Adrenal gland (tissue), 9 donors: ENCODE measurements at regions not wholly inside any gene's neighbourhood (a gene's known extent, or its start where the extent isn't known, plus 50 kb on each side); places are given as distances from the start of the nearest gene placed in this dataset.

Source experiments
- DNase-seq, 7 donors: peaks; one replicate each; pipeline ENCODE4 v3.0.0-alpha.2; 2019 to 2020
- H3K27ac ChIP-seq, 5 donors: fragments of 200-600 bp; sonication (generic) in 4 of 5; 1 replicate in 3 of 5; 2 replicates in 2 of 5; pipeline versions ENCODE4 v1.5.1 to v1.8.0; 2016 to 2020; ENCODE audit warnings: mild to moderate bottlenecking in 1 of 5
- H3K27me3 ChIP-seq: fragments of 200-600 bp; 2 replicates; pipeline ENCODE4 v1.8.0; 2021
- H3K36me3 ChIP-seq, 2 donors: fragments of 200-600 bp; replicated peaks in 1 of 2; 1 replicate in 1 of 2; 2 replicates in 1 of 2; pipeline versions ENCODE4 v1.5.1 to v1.8.0; 2018 to 2022
- H3K4me1 ChIP-seq, 2 donors: fragments of 200-600 bp; replicated peaks in 1 of 2; 1 replicate in 1 of 2; 2 replicates in 1 of 2; pipeline versions ENCODE4 v1.5.1 to v1.8.0; 2018 to 2021
- H3K4me3 ChIP-seq, 4 donors: fragments of 200-600 bp; sonication (generic) in 3 of 4; one replicate each; pipeline ENCODE4 v1.5.1; 2016 to 2018
- H3K9me3 ChIP-seq, 3 donors: fragments of 200-600 bp; sonication (generic) in 1 of 3; replicated peaks in 1 of 3; 1 replicate in 2 of 3; 2 replicates in 1 of 3; pipeline versions ENCODE4 v1.5.1 to v1.8.0; 2016 to 2021
- CTCF ChIP-seq, 6 experiments: fragments of 450-650 bp in 4 of 6; fragments of 200-600 bp in 2 of 6; sonication (generic) in 1 of 6; IDR thresholded peaks; 1 replicate in 5 of 6; 2 replicates in 1 of 6; pipeline versions ENCODE4 v1.5.1 to v1.8.0; 2016 to 2021; ENCODE audit warnings: antibody characterized with exemption in 6 of 6, mild to moderate bottlenecking in 2 of 6, moderate library complexity in 1 of 6
- POLR2A ChIP-seq, 2 donors: fragments of 450-650 bp; IDR thresholded peaks; one replicate each; pipeline ENCODE4 v1.6.1; 2017; ENCODE audit warnings: antibody characterized with exemption in 2 of 2, mild to moderate bottlenecking in 2 of 2, moderate library complexity in 1 of 2
- WGBS, 4 donors: extraction: QIAGEN DNeasy Blood & Tissue Kit in 2 of 4; methylation state at CpG; one replicate each; pipeline versions ENCODE4 v1.1.5 to v1.1.7; 2013 to 2017; 5-methylcytosine and 5-hydroxymethylcytosine counted together
- intact Hi-C, 2 donors: fragments of 100-400 bp; cut with DNase I; formaldehyde crosslinking; loops; one replicate each; pipeline versions ENCODE4 v1.14.1 to v1.15.0; 2022 to 2023
- donor health status: healthy with polysubstance abuse.
- donor health status: Bipolar disorder and iron deficiency.
- donor health status: DM: yes; HTN: yes; CAD: no.
- donor health status: DM: no; HTN: no; CAD: no.
- donor health status: DM: no; HTN: no; CAD: no.

- no peaks in the 10 kb centered on the region for H3K36me3 ChIP-seq
- no peaks in the 10 kb centered on the region for H3K27me3 ChIP-seq
- H3K27ac ChIP-seq, result no peak overlapping the region
- H3K9me3 ChIP-seq, result no peaks in the 10 kb centered on the region
- no peaks in the 10 kb centered on the region for H3K4me1 ChIP-seq
- TF ChIP-seq POLR2A (IDR thresholded peaks at IDR 0.05), result no peak
- TF ChIP-seq CTCF (IDR thresholded peaks at IDR 0.05), result no peak
- intact Hi-C loops, result no loop called here
- DNase-seq, result no peak
- no peak overlapping the region for H3K4me3 ChIP-seq
- WGBS, 4 donors, result 67 to 92% (median 81%) methylated on average over 3 of the region's 3 CpGs
These were observed 857.9 kb upstream of the HTR2C start for GRCh38 chrX:113726009-113726408.

- no peak overlapping the region for H3K27ac ChIP-seq
- no peak for DNase-seq
- no peaks in the 10 kb centered on the region for H3K4me1 ChIP-seq
- TF ChIP-seq CTCF (IDR thresholded peaks at IDR 0.05), result no peak
- no peaks in the 10 kb centered on the region for H3K9me3 ChIP-seq
- WGBS, 4 donors, result 90 to 100% (median 96%) methylated on average over 1 to 3 of the region's 3 CpGs
- intact Hi-C loops, result no loop called here
- peaks cover 3% of the 10 kb centered on the region for H3K27me3 ChIP-seq
- H3K4me3 ChIP-seq, result no peak overlapping the region
- H3K36me3 ChIP-seq, result no peaks in the 10 kb centered on the region
These were observed 859.3 kb upstream of the AMOT start for GRCh38 chrX:113699939-113700338.

- intact Hi-C loops, result no loop called here
- Histone ChIP-seq H3K4me1 (no peaks in the 10 kb centered on the region), H3K27me3 (peaks cover 19% of the 10 kb centered on the region), H3K27ac (no peak overlapping the region), H3K4me3 (no peak overlapping the region), H3K36me3 (no peaks in the 10 kb centered on the region), H3K9me3 (no peaks in the 10 kb centered on the region)
- TF ChIP-seq POLR2A (IDR thresholded peaks at IDR 0.05) (no peak), CTCF (IDR thresholded peaks at IDR 0.05) (no peak)
- DNase-seq, result no peak
- WGBS, 4 donors, result 79 to 85% (median 82%) methylated on average over 1 of the region's 1 CpG
These were observed 834.6 kb upstream of the AMOT start for GRCh38 chrX:113675278-113675677.

- WGBS, 4 donors, result 74 to 96% (median 84%) methylated on average over 2 of the region's 2 CpGs
- Histone ChIP-seq H3K4me3 (no peak overlapping the region), H3K27me3 (no peaks in the 10 kb centered on the region), H3K36me3 (no peaks in the 10 kb centered on the region), H3K27ac (no peak overlapping the region), H3K9me3 (no peaks in the 10 kb centered on the region), H3K4me1 (no peaks in the 10 kb centered on the region)
- DNase-seq, result no peak
- no peak for TF ChIP-seq CTCF (IDR thresholded peaks at IDR 0.05)
- no peak for TF ChIP-seq POLR2A (IDR thresholded peaks at IDR 0.05)
- intact Hi-C loops, result no loop called here
These were observed 810.7 kb upstream of the AMOT start for GRCh38 chrX:113651306-113651705.
